ENCODE measurements at regions not wholly inside any gene's neighbourhood (a gene's known extent, or its start where the extent isn't known, plus 50 kb on each side); places are given as distances from the start of the nearest gene placed in this dataset.

- intact Hi-C loops (cut with DNase I), result no loop called here
- Histone ChIP-seq H3K9ac (ENCODE audit: low read length in 3 of 3) (no peak overlapping the region), H3K4me1 (ENCODE audit: control insufficient read depth in 2 of 3, insufficient read depth in 2 of 3, low read depth in 1 of 3, low read length in 3 of 3) (no peaks in the 10 kb centered on the region), H3K27ac (ENCODE audit: low read depth in 2 of 2, low read length in 2 of 2) (no peak overlapping the region), H3K36me3 (ENCODE audit: control insufficient read depth in 2 of 3, insufficient read depth in 3 of 3, low read length in 3 of 3) (no peaks in the 10 kb centered on the region), H3K4me3 (ENCODE audit: low read length in 3 of 3) (no peak overlapping the region), H3K9me3 (ENCODE audit: control insufficient read depth in 2 of 3, insufficient read depth in 1 of 3, low read length in 3 of 3) (no peaks in the 10 kb centered on the region), H3K27me3 (ENCODE audit: control insufficient read depth, insufficient read depth, low read length) (no peaks in the 10 kb centered on the region)
- TF ChIP-seq CTCF (IDR thresholded peaks at IDR 0.05; ENCODE audit: borderline replicate concordance, extremely low read depth, insufficient read depth), result no peak
- FAIRE-seq, result no peak
- DNase-seq, result no peak
Observed at GRCh38 chr6:22666021-22666420, 96.7 kb downstream of the HDGFL1 start.

- no peaks in the 10 kb centered on the region for H3K36me3 ChIP-seq (ENCODE audit: control insufficient read depth in 2 of 3, insufficient read depth in 3 of 3, low read length in 3 of 3)
- FAIRE-seq (no peak), DNase-seq (no peak)
- H3K27me3 ChIP-seq (ENCODE audit: control insufficient read depth, insufficient read depth, low read length), result no peaks in the 10 kb centered on the region
- H3K9me3 ChIP-seq (ENCODE audit: control insufficient read depth in 2 of 3, insufficient read depth in 1 of 3, low read length in 3 of 3), result no peaks in the 10 kb centered on the region
- no peak overlapping the region for H3K9ac ChIP-seq (ENCODE audit: low read length in 3 of 3)
- TF ChIP-seq CTCF (IDR thresholded peaks at IDR 0.05; ENCODE audit: borderline replicate concordance, extremely low read depth, insufficient read depth), result no peak
- H3K4me3 ChIP-seq (ENCODE audit: low read length in 3 of 3), result no peak overlapping the region
- intact Hi-C loops (cut with DNase I), result no loop called here
- no peak overlapping the region for H3K27ac ChIP-seq (ENCODE audit: low read depth in 2 of 2, low read length in 2 of 2)
- H3K4me1 ChIP-seq (ENCODE audit: control insufficient read depth in 2 of 3, insufficient read depth in 2 of 3, low read depth in 1 of 3, low read length in 3 of 3), result no peaks in the 10 kb centered on the region
Observed at GRCh38 chr6:22666586-22666985, 97.2 kb downstream of the HDGFL1 start.

- Histone ChIP-seq H3K9ac (ENCODE audit: low read length in 3 of 3) (no peak overlapping the region), H3K4me3 (ENCODE audit: low read length in 3 of 3) (no peak overlapping the region), H3K36me3 (ENCODE audit: control insufficient read depth in 2 of 3, insufficient read depth in 3 of 3, low read length in 3 of 3) (no peaks in the 10 kb centered on the region), H3K27ac (ENCODE audit: low read depth in 2 of 2, low read length in 2 of 2) (no peak overlapping the region), H3K4me1 (ENCODE audit: control insufficient read depth in 2 of 3, insufficient read depth in 2 of 3, low read depth in 1 of 3, low read length in 3 of 3) (no peaks in the 10 kb centered on the region), H3K9me3 (ENCODE audit: control insufficient read depth in 2 of 3, insufficient read depth in 1 of 3, low read length in 3 of 3) (no peaks in the 10 kb centered on the region), H3K27me3 (ENCODE audit: control insufficient read depth, insufficient read depth, low read length) (no peaks in the 10 kb centered on the region)
- intact Hi-C loops (cut with DNase I), result no loop called here
- DNase-seq (no peak), FAIRE-seq (no peak)
- TF ChIP-seq CTCF (IDR thresholded peaks at IDR 0.05; ENCODE audit: borderline replicate concordance, extremely low read depth, insufficient read depth), result no peak
Observed at GRCh38 chr6:22667855-22668254, 98.5 kb downstream of the HDGFL1 start.

GRCh38 chr6:22668307-22668706 lies 98.9 kb downstream of the HDGFL1 start:
- H3K9ac ChIP-seq (ENCODE audit: low read length in 3 of 3), result no peak overlapping the region
- H3K9me3 ChIP-seq (ENCODE audit: control insufficient read depth in 2 of 3, insufficient read depth in 1 of 3, low read length in 3 of 3), result no peaks in the 10 kb centered on the region
- no peaks in the 10 kb centered on the region for H3K4me1 ChIP-seq (ENCODE audit: control insufficient read depth in 2 of 3, insufficient read depth in 2 of 3, low read depth in 1 of 3, low read length in 3 of 3)
- H3K27me3 ChIP-seq (ENCODE audit: control insufficient read depth, insufficient read depth, low read length), result no peaks in the 10 kb centered on the region
- H3K4me3 ChIP-seq (ENCODE audit: low read length in 3 of 3), result no peak overlapping the region
- H3K27ac ChIP-seq (ENCODE audit: low read depth in 2 of 2, low read length in 2 of 2), result no peak overlapping the region
- intact Hi-C loops (cut with DNase I), result no loop called here
- DNase-seq (no peak), FAIRE-seq (no peak)
- H3K36me3 ChIP-seq (ENCODE audit: control insufficient read depth in 2 of 3, insufficient read depth in 3 of 3, low read length in 3 of 3), result no peaks in the 10 kb centered on the region
- no peak for TF ChIP-seq CTCF (IDR thresholded peaks at IDR 0.05; ENCODE audit: borderline replicate concordance, extremely low read depth, insufficient read depth)
